Prostate gland (tissue), 2 donors: ENCODE measurements at regions not wholly inside any gene's neighbourhood (a gene's known extent, or its start where the extent isn't known, plus 50 kb on each side); places are given as distances from the start of the nearest gene placed in this dataset.

ENCODE experiments used
- POLR2AphosphoS5 ChIP-seq: sonication (generic); formaldehyde crosslinking; IDR thresholded peaks from one replicate; pipeline ENCODE4 v1.6.1; 2017; ENCODE audit warnings: antibody characterized with exemption
- TF ChIP-seq, protein P1 (sequence below), 4 experiments: fragments of 200-600 bp in 2 of 4; fragments of 450-650 bp in 2 of 4; sonication (generic) in 2 of 4; IDR thresholded peaks; 1 replicate in 3 of 4; 2 replicates in 1 of 4; pipeline ENCODE4 v1.5.1; 2016 to 2019; ENCODE audit warnings: antibody characterized with exemption in 4 of 4, mild to moderate bottlenecking in 2 of 4, moderate library complexity in 2 of 4

DNA sequence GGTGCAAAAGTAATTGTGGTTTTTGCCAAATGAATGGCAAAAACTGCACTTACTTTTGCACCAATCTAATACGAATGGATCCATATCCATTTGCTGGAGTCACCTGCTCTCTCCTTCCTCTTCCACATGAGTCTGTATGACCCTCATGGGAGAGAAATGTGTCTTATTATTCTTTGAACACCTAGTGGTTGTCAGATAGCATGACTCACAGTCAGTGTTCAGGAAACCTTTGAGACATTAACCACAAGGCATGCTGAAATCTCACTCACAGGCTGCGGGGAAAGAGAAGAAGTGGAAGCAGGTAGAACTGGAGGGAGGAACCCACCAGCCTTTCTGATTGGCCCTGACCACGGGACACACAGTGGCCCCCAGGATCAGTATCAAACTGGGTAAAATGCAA lies 222.8 kb upstream of the KLF4 start:
- no peak for TF ChIP-seq POLR2AphosphoS5
- TF ChIP-seq, protein P1, sequence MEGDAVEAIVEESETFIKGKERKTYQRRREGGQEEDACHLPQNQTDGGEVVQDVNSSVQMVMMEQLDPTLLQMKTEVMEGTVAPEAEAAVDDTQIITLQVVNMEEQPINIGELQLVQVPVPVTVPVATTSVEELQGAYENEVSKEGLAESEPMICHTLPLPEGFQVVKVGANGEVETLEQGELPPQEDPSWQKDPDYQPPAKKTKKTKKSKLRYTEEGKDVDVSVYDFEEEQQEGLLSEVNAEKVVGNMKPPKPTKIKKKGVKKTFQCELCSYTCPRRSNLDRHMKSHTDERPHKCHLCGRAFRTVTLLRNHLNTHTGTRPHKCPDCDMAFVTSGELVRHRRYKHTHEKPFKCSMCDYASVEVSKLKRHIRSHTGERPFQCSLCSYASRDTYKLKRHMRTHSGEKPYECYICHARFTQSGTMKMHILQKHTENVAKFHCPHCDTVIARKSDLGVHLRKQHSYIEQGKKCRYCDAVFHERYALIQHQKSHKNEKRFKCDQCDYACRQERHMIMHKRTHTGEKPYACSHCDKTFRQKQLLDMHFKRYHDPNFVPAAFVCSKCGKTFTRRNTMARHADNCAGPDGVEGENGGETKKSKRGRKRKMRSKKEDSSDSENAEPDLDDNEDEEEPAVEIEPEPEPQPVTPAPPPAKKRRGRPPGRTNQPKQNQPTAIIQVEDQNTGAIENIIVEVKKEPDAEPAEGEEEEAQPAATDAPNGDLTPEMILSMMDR (IDR thresholded peaks at IDR 0.05): peak in 1 of 4 experiments; percentile 23
